ENCODE measurements at regions not wholly inside any gene's neighbourhood (a gene's known extent, or its start where the extent isn't known, plus 50 kb on each side); places are given as distances from the start of the nearest gene placed in this dataset.

DNA sequence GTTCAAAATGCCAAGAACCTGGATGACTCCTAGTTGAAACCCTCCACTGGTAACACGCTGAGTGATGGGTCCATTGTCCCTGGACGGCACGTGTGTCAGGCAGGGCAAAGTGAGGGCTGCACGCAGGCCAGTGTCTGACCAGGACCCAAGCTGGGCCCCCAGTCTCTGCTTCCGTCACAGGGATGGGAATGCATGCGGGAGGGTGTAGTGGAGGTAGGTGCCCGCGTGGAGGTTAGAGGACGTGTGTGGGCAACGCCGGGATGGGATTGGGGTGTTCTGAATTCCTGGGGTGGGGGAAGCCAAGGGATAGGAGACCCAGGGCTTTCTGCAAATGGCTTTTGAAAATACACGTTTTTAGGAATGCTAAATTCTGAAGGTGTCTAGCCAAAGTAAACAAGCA, 943.3 kb downstream of the BRD1 start:
- TF ChIP-seq, protein P1, sequence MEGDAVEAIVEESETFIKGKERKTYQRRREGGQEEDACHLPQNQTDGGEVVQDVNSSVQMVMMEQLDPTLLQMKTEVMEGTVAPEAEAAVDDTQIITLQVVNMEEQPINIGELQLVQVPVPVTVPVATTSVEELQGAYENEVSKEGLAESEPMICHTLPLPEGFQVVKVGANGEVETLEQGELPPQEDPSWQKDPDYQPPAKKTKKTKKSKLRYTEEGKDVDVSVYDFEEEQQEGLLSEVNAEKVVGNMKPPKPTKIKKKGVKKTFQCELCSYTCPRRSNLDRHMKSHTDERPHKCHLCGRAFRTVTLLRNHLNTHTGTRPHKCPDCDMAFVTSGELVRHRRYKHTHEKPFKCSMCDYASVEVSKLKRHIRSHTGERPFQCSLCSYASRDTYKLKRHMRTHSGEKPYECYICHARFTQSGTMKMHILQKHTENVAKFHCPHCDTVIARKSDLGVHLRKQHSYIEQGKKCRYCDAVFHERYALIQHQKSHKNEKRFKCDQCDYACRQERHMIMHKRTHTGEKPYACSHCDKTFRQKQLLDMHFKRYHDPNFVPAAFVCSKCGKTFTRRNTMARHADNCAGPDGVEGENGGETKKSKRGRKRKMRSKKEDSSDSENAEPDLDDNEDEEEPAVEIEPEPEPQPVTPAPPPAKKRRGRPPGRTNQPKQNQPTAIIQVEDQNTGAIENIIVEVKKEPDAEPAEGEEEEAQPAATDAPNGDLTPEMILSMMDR (IDR thresholded peaks at IDR 0.05): no peak
- H3K4me3 ChIP-seq: no peak overlapping the region
- 71% methylated on average over 12 of the region's 12 CpGs for WGBS, 3 donors
- ATAC-seq (no peak), DNase-seq (peak in 1 of 2 donors; percentile 13)
- H3K36me3 ChIP-seq (ENCODE audit: insufficient read depth in 1 of 2, low read depth in 1 of 2): no peaks in the 10 kb centered on the region
- peaks cover 0 to 2% (median 0%) of the 10 kb centered on the region in 3 donors for H3K27me3 ChIP-seq (ENCODE audit: insufficient read depth in 3 of 3, low read length in 2 of 3)
- intact Hi-C loops (cut with DNase I): no loop called here
- H3K27ac ChIP-seq: no peak overlapping the region
- no peaks in the 10 kb centered on the region for H3K9me3 ChIP-seq
- H3K4me1 ChIP-seq: no peaks in the 10 kb centered on the region

DNA sequence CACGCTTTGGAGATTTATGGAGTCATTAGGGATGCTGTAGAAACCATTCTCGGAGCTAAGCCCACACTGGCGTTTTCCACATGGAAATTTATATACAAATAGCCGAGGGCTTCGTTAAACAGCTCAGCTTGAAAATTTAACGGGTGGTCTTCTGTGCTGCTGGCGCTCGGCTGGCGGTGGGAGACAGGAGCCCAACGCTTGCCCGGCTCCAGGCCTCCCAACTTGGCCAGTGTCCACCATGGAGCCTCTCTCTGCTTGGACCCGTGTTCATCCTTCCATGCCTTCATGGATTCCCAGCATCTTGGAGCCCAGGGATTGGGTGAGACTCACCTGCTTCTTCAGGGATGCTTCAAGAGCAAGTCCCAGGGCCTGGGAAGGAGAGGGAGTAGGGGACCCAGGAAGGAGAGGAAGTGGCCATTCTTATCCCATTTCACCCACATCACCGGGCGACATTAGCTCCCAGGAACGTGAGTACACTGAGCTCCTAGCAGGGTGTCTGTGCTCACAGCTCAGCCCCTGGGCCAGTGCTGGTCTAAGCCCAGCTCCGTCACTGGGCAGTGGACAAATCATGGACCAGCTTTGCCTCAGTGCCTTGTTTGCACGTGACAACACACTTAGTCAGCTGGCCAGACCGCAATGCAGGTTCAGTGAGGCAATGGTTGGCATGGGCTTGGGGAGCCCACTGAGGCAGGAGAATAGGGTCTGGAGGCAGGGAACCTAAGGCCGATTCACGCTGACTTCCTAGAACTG, 944.3 kb downstream of the BRD1 start:
- peak in 1 of 2 donors; percentile 3 for DNase-seq
- no peaks in the 10 kb centered on the region for H3K4me1 ChIP-seq
- no peaks in the 10 kb centered on the region for H3K9me3 ChIP-seq
- no peak overlapping the region for H3K4me3 ChIP-seq
- no peaks in the 10 kb centered on the region for H3K36me3 ChIP-seq (ENCODE audit: insufficient read depth in 1 of 2, low read depth in 1 of 2)
- no peak for ATAC-seq
- 76 to 79% (median 79%) methylated on average over 20 of the region's 20 CpGs for WGBS, 3 donors
- intact Hi-C loops (cut with DNase I): no loop called here
- H3K27ac ChIP-seq: no peak overlapping the region
- TF ChIP-seq, protein P1 (IDR thresholded peaks at IDR 0.05): no peak
- H3K27me3 ChIP-seq (ENCODE audit: insufficient read depth in 3 of 3, low read length in 2 of 3): peaks cover 0 to 2% (median 0%) of the 10 kb centered on the region in 3 donors

DNA sequence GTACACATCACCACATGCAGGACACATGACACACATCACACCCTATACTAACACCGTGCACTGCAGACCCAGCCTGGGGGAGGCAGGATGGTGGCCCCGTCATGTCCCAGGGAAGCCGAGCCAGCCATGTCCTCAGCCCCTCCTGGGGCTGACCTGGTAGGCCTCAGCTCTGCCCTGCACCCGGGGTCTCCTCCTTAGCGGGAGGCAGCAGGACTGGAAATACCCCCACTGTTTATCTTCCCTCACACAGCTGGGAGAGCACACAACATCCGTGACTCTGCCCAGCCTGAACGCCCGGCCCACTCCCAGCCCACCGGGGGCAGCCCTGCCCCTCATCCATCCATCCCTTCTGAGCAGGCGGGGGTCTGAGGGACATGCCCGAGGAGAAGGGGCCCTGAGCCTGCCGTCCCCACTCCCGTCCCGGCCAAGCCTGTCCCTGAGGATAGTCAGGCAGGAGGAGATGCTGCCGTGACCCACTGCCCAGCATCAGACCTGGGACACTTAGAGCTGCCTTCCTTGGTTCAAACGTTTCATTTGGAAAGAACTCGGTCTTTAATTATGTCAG, 945.0 kb downstream of the BRD1 start:
- no peaks in the 10 kb centered on the region for H3K4me1 ChIP-seq
- ATAC-seq (no peak), DNase-seq (no peak)
- TF ChIP-seq, protein P1 (IDR thresholded peaks at IDR 0.05): no peak
- H3K27ac ChIP-seq: no peak overlapping the region
- no peak overlapping the region for H3K4me3 ChIP-seq
- intact Hi-C loops (cut with DNase I): no loop called here
- H3K36me3 ChIP-seq (ENCODE audit: insufficient read depth in 1 of 2, low read depth in 1 of 2): no peaks in the 10 kb centered on the region
- 51 to 65% (median 58%) methylated on average over 17 of the region's 17 CpGs for WGBS, 3 donors
- H3K27me3 ChIP-seq (ENCODE audit: insufficient read depth in 3 of 3, low read length in 2 of 3): peaks cover 0 to 2% (median 0%) of the 10 kb centered on the region in 3 donors
- H3K9me3 ChIP-seq: no peaks in the 10 kb centered on the region

DNA sequence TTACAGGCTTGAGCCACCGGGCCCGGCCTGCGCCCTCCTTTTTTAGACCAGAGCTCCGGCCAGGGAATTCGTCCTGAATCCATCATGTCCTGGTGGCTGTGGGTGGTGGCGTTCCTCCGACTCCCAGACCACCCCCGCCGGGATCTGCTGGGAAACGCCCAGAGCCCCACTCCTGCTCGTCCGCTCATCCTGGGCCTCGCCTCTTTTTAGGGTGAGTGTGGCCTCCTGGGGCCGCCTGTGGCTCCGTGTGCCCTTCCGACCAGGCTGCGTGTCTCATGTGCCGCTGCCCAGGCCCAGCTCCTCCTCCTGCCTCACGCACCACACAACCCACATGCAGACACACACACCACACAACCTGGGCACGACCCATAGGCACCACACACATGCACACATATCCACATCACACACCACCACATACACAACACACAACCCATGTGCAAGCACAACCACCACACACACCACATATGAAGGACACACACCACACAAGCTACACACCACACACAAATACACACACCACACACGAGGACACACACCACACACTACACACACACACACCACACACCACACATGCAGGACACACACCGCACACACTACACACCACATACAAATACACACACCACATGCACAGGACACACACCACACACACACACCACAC, 946.2 kb downstream of the BRD1 start:
- Histone ChIP-seq H3K27ac (no peak overlapping the region), H3K9me3 (no peaks in the 10 kb centered on the region), H3K36me3 (ENCODE audit: insufficient read depth in 1 of 2, low read depth in 1 of 2) (no peaks in the 10 kb centered on the region), H3K4me3 (no peak overlapping the region), H3K27me3 (ENCODE audit: insufficient read depth in 3 of 3, low read length in 2 of 3) (peaks cover 0 to 2% (median 0%) of the 10 kb centered on the region in 3 donors), H3K4me1 (no peaks in the 10 kb centered on the region)
- TF ChIP-seq, protein P1 (IDR thresholded peaks at IDR 0.05): no peak
- DNase-seq: peak in 1 of 2 donors; percentile 3
- intact Hi-C loops (cut with DNase I): no loop called here
- ATAC-seq: no peak
- 89 to 95% (median 93%) methylated on average over 15 to 22 of the region's 22 CpGs for WGBS, 3 donors

All from psoas muscle (tissue), 7 donors.